GM12891 (cell line): ENCODE measurements at regions not wholly inside any gene's neighbourhood (a gene's known extent, or its start where the extent isn't known, plus 50 kb on each side); places are given as distances from the start of the nearest gene placed in this dataset.

Experiments
- POLR2A ChIP-seq: IDR thresholded peaks from 2 replicates; pipeline ENCODE4 v1.6.1; 2011; ENCODE audit warnings: low read depth, low read length, control low read depth
- SPI1 ChIP-seq: IDR thresholded peaks from 2 replicates; pipeline ENCODE4 v1.6.1; 2011; ENCODE audit warnings: low read depth, low read length, control low read depth
- TAF1 ChIP-seq: IDR thresholded peaks from 2 replicates; pipeline ENCODE4 v1.6.1; 2011; ENCODE audit warnings: low read depth, low read length, control low read depth

GRCh38 chr10:57692255-57692980 lies 575.3 kb downstream of the IPMK start:
- no peak for TF ChIP-seq POLR2A
- TF ChIP-seq TAF1, result no peak
- TF ChIP-seq SPI1, result no peak
